HG03196 (cell line): ENCODE measurements at regions not wholly inside any gene's neighbourhood (a gene's known extent, or its start where the extent isn't known, plus 50 kb on each side); places are given as distances from the start of the nearest gene placed in this dataset.

Source experiments
- ATAC-seq: cut with Tn5 transposase; IDR thresholded peaks from one replicate; pipeline ENCODE4 v1.9.1; 2021; ENCODE audit not compliant: unreplicated experiment

- no peak for ATAC-seq
Observed at GRCh38 chr2:122471753-122472152, 716.3 kb downstream of the TSN start.

- ATAC-seq, result no peak
Observed at GRCh38 chr2:122478117-122478516, 722.7 kb downstream of the TSN start.

GRCh38 chr2:122478771-122479170 lies 723.3 kb downstream of the TSN start:
- no peak for ATAC-seq

DNA sequence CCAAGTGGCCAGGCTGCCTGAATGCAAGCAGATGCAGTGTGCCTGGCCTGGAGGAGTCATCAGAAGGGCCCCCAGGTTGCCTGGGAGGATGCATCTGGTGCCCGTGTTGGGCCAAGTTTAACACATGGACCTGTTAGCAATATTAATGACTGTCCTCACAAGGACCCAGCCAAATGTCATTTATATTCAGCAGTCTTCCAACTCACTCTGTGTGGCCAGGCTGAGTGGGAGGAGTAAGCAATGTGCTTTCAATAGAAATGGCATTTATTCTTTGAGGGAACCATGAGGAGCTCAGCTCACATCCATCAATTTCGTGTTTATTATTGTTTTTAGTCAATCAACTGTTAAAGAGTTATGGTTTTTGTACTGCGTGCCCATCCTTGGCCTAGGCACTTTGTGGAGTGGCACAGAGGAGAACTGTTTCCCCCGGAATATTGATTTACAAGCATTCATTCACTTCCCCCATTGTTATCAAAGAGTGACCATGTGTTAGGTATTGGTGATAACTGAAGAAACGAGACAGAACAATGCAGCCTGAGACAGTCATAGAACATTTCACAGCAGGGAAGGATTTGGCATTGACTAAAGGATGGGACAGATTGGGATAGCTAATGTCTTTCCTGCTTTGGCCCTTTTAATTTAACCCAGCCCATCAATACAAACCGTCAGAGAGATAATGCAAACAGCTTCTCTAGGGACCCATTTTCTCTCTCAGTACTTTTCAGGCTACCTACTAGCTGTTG lies 725.2 kb downstream of the TSN start:
- ATAC-seq, result no peak

DNA sequence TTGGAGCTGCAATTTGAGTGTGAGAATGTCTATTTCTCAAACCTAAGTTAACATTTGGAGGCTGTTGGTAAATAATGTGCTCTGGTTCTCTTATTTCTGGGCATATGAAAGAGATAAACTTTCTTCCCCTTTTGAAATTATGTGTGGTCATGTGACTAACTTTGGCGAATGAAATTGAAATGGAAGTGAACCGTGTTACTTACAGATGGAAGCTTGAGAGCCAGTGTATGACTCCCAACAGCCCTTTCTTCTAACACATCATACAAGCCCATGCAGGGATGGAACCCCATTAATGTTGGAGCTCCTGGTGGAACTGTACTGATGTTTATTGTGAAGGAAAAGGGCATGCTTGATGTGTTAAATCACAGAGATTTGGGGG lies 725.8 kb downstream of the TSN start:
- ATAC-seq, result no peak

DNA sequence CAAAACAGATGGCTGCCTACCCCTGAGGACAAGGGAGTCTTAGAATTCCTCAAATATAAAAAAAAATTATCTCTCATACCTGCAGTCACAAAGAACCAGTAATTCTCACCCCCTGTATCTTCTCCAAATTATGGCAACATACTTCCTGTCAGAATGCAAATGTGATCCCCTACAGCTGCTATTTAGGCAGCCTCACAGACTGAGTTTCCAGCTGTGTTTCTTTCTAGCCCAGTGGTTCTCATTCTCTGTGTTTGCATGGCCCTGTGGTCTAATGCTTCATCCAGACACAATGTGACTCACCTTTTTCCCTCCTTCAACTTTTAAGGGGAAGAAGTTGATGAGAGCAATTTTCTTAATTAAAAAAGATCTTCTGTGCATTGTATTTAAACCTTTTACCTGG lies 726.3 kb downstream of the TSN start:
- no peak for ATAC-seq

GRCh38 chr2:122486086-122486485 lies 730.6 kb downstream of the TSN start:
- no peak for ATAC-seq

GRCh38 chr2:122486705-122487415 lies 731.4 kb downstream of the TSN start:
- no peak for ATAC-seq

DNA sequence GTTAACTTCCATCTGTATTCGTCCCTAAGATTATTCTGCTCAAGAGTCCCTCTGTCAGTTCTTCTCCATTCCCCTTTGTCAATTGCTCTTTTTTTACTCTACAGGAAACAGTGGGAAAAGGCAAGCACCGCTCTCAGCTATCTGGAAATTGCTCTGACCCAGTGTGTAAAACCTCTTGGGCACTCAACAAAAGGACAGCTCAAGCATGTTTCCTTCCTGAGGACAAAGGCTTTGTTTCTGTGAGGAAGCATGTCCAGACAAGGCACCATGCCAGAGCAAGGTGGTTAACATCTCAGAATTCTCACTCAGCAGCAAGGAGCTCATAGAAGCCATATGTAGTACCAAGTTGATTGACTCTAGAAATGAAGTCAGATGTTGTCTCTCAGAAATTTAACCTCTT lies 735.6 kb downstream of the TSN start:
- no peak for ATAC-seq

- no peak for ATAC-seq
Observed at GRCh38 chr2:122500316-122501105, 745.1 kb downstream of the TSN start.

- no peak for ATAC-seq
Observed at GRCh38 chr2:122506620-122507019, 751.2 kb downstream of the TSN start.

DNA sequence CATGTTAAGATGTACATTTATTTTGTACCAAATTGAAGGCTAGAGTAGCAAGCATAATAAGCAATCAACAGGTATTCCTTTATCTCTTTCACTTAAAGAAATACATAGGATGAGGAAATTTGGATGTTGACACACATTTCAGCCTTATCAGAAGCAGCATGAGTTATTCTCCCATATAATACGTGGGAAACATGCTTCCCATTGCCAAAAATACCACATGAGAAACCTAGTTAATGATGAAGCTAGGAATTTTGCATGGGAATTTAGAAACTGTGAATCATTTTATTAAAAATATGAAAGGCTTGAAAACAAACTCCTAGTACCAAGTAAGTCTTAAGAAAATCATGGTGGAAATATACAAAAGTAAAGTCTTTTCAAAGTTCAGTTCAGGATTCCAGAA lies 751.8 kb downstream of the TSN start:
- ATAC-seq, result no peak

GRCh38 chr2:122512091-122512490 lies 756.6 kb downstream of the TSN start:
- no peak for ATAC-seq

DNA sequence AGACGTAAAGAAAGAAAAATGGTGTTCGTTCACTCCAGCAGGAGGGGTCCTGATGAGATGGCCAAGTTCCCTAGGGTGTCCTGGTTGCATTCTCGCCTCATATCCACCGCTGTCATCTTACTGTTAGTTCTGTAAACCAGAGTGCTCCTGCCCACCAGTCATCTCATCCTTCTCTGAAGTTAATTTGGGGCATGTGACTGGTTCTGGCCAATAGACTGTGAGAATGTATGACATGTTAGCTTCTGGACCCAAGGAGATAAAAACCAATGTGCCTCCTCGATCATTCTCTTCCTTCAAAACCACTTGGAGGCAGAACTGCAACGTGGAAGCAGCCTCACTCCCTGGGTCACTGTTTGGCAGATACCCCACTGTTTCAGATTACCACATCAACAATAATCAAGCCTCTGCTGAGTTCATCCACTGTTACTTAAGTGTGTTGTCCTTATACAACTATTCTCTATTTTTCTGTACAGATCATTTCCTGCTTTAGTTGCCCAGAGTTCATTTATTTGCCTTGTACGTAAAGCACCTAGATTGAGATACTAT lies 759.1 kb downstream of the TSN start:
- no peak for ATAC-seq

DNA sequence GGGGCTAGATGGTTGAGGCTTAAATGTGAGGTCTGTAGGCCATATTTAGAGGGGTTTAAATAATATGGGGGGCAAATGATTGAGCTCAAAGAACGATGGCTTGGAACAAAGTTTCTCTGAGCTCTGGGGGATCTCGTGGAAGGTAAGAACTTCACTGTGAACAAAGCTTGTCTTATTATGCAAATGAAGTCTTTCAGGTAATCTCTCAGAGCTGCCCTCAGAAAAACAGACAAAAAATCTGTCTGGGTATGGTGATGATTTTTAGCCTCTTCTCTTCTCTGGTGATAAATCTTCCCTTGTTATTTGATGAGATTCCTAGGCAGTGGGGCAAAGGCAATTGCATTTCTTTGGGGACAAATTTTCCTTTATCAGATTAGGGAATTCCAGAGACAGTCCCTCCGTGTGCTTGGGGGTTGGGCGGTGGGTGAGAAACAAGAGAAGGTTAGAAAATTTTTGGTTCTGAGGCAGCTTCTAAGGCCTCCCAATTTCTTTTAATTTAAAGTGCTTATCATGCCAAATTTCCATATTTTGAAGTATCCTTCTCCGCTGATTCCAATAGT lies 760.4 kb downstream of the TSN start:
- ATAC-seq, result no peak

DNA sequence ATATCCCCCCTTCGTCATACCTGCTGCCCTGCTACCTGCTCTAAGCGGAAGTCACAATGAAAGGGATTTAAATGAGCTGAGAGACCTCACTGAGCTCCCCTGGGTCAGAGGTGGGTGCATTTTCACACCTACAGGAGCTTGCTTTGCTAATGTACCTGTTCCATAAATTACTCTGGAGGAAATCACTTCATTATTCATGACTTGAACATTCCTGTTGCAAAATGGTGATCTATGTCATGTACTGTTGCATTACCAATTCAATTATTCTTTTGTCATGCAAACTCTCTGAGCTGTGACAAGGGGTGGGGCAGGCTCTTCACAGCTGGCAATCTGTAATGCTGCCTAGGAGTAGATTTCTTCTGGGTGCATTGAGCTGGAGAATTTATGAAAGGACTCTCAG lies 761.3 kb downstream of the TSN start:
- no peak for ATAC-seq

DNA sequence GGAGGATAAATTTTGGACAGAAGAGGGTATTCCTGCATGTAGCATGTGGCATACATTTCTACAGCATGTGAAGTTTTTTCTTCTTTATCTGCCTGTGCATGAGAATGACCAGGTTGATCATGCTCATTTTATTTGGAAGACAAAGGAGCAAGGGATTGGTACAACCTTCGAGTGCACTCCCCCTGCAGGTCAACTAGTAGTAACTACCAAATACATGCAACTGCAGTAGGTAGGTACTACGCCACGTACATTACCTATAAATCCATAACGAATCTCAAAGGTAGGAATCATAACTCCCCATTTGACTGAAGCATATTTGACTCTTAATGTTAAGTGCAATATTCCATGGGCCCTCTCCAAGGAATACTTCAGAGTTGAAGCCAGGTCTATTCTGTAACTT lies 763.9 kb downstream of the TSN start:
- no peak for ATAC-seq

- ATAC-seq, result no peak
Observed at GRCh38 chr2:122519821-122520611, 764.6 kb downstream of the TSN start.

DNA sequence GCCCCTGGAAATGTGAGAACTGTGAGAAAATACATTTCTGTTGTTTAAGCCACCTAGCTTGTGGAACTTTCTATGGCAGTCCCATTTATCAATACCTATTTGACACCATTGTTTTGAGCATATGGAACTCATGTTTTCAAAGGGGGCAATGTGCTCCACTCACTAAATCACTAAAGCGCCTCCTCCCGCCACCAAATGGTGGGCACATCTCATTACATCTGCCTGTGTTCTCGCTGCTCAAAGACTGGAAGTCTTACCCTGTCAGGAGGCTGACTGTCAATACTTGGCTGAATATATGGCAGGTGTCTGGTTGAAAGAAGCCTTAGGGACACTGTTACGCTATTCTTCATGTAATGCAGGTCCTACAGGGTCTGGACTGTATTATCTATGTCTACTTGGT lies 767.7 kb downstream of the TSN start:
- no peak for ATAC-seq

- ATAC-seq, result no peak
Observed at GRCh38 chr2:122523981-122524380, 768.5 kb downstream of the TSN start.

- ATAC-seq, result no peak
Observed at GRCh38 chr2:122525336-122525735, 769.9 kb downstream of the TSN start.
